HL-60 (cell line): ENCODE measurements at regions not wholly inside any gene's neighbourhood (a gene's known extent, or its start where the extent isn't known, plus 50 kb on each side); places are given as distances from the start of the nearest gene placed in this dataset.

Experiments
- GABPA ChIP-seq: IDR thresholded peaks from 2 replicates; pipeline ENCODE4 v1.6.1; 2012; ENCODE audit warnings: low read depth
- POLR2AphosphoS5 ChIP-seq: IDR thresholded peaks from 2 replicates; pipeline ENCODE4 v1.6.1; 2012; ENCODE audit warnings: low read depth
- TF ChIP-seq, protein P1 (sequence below): IDR thresholded peaks from one replicate; pipeline ENCODE4 v1.5.1; 2011; ENCODE audit warnings: low read length, control low read depth, inconsistent platforms; ENCODE audit not compliant: insufficient read depth
- TF ChIP-seq, protein P2 (sequence below): IDR thresholded peaks from 2 replicates; pipeline ENCODE4 v1.6.1; 2012; ENCODE audit warnings: low read depth; ENCODE audit not compliant: insufficient replicate concordance

DNA sequence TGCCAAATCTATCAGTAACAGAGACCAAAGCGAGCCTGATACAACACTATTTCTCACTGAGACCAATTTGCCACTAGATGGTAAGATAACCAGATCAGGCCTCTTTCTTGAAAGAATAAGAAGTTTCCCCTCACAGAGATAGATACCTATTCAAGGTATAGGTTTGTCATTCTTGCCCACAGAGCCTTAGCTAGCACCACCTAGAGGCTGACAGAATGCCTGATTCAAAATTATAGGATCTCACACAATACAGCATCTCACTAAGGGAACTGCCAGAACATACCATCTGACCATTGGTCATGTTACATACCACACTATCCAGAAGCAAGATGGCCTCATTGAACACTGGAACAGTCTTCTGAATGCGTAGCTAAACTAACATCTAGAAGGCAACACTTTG, 166.6 kb upstream of the HCN1 start:
- TF ChIP-seq, protein P1, sequence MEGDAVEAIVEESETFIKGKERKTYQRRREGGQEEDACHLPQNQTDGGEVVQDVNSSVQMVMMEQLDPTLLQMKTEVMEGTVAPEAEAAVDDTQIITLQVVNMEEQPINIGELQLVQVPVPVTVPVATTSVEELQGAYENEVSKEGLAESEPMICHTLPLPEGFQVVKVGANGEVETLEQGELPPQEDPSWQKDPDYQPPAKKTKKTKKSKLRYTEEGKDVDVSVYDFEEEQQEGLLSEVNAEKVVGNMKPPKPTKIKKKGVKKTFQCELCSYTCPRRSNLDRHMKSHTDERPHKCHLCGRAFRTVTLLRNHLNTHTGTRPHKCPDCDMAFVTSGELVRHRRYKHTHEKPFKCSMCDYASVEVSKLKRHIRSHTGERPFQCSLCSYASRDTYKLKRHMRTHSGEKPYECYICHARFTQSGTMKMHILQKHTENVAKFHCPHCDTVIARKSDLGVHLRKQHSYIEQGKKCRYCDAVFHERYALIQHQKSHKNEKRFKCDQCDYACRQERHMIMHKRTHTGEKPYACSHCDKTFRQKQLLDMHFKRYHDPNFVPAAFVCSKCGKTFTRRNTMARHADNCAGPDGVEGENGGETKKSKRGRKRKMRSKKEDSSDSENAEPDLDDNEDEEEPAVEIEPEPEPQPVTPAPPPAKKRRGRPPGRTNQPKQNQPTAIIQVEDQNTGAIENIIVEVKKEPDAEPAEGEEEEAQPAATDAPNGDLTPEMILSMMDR = no peak
- TF ChIP-seq GABPA (no peak), POLR2AphosphoS5 (no peak)
- TF ChIP-seq, protein P2, sequence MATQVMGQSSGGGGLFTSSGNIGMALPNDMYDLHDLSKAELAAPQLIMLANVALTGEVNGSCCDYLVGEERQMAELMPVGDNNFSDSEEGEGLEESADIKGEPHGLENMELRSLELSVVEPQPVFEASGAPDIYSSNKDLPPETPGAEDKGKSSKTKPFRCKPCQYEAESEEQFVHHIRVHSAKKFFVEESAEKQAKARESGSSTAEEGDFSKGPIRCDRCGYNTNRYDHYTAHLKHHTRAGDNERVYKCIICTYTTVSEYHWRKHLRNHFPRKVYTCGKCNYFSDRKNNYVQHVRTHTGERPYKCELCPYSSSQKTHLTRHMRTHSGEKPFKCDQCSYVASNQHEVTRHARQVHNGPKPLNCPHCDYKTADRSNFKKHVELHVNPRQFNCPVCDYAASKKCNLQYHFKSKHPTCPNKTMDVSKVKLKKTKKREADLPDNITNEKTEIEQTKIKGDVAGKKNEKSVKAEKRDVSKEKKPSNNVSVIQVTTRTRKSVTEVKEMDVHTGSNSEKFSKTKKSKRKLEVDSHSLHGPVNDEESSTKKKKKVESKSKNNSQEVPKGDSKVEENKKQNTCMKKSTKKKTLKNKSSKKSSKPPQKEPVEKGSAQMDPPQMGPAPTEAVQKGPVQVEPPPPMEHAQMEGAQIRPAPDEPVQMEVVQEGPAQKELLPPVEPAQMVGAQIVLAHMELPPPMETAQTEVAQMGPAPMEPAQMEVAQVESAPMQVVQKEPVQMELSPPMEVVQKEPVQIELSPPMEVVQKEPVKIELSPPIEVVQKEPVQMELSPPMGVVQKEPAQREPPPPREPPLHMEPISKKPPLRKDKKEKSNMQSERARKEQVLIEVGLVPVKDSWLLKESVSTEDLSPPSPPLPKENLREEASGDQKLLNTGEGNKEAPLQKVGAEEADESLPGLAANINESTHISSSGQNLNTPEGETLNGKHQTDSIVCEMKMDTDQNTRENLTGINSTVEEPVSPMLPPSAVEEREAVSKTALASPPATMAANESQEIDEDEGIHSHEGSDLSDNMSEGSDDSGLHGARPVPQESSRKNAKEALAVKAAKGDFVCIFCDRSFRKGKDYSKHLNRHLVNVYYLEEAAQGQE = no peak
